ENCODE measurements at regions not wholly inside any gene's neighbourhood (a gene's known extent, or its start where the extent isn't known, plus 50 kb on each side); places are given as distances from the start of the nearest gene placed in this dataset.

DNA sequence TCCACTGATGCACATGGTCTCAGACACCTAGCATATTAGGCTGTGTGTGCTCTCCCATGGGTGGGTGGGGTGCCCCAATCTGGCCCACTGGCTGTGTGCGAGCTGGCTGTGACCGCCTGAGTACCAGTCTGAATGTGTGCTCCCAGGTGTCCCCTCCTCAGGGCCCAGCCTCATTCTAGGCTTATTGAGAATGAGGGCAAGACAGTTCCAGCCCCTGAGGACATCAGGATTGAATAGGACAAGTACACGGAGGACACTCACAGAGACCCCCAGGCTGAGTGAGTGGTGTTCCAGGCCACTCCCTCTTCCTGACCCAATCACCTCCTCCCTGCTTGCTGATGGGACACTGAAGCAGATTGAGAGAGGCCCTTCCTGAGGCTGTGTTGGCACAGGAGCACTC lies 116.1 kb upstream of the RAB6C start:
- no peak overlapping the region for H3K4me3 ChIP-seq (ENCODE audit: low read depth, low read length)
- TF ChIP-seq, protein P1, sequence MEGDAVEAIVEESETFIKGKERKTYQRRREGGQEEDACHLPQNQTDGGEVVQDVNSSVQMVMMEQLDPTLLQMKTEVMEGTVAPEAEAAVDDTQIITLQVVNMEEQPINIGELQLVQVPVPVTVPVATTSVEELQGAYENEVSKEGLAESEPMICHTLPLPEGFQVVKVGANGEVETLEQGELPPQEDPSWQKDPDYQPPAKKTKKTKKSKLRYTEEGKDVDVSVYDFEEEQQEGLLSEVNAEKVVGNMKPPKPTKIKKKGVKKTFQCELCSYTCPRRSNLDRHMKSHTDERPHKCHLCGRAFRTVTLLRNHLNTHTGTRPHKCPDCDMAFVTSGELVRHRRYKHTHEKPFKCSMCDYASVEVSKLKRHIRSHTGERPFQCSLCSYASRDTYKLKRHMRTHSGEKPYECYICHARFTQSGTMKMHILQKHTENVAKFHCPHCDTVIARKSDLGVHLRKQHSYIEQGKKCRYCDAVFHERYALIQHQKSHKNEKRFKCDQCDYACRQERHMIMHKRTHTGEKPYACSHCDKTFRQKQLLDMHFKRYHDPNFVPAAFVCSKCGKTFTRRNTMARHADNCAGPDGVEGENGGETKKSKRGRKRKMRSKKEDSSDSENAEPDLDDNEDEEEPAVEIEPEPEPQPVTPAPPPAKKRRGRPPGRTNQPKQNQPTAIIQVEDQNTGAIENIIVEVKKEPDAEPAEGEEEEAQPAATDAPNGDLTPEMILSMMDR (IDR thresholded peaks at IDR 0.05; ENCODE audit: insufficient read depth, low read length), result no peak
- no peak for DNase-seq (ENCODE audit: low read depth)

DNA sequence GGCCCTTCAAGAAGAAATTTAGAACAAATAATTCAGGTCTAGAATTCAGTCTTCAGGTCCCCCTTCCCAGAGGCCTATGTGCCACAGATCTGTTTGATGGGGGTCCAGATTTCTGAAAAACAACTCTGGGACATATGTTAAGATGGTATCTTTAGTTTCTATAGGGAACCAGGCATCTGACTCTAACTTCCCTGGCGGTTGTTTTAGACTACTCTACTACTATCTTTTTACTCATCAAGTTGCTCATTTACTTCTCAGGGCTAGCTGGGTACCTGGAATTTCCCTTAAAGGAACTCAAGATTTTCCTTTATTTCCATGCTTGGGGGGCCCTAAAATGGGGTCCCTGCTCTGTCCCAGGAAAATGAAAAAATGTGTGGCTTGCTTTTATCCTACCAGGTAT lies 114.7 kb upstream of the RAB6C start:
- TF ChIP-seq, protein P1 (IDR thresholded peaks at IDR 0.05; ENCODE audit: insufficient read depth, low read length), result no peak
- DNase-seq (ENCODE audit: low read depth), result no peak
- no peak overlapping the region for H3K4me3 ChIP-seq (ENCODE audit: low read depth, low read length)

DNA sequence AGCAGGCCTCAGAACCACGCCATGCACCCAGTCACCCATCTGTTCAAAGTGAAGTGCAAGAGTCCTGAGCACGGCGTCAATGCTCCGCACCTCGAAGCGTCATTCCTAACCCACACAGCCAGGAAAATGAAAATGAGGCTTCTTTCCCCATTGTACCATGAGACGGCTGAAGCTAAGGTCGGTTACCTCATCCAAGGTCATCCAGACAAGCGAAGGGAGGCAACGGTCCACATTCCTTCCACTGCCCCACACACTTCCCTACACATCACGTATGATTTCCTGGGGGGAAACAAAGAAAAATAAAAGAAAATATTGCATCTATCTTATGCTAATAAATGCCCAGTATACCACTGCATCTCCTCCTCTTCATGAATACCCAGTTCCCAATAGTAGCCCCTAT lies 113.5 kb upstream of the RAB6C start:
- no peak for DNase-seq (ENCODE audit: low read depth)
- TF ChIP-seq, protein P1 (IDR thresholded peaks at IDR 0.05; ENCODE audit: insufficient read depth, low read length), result no peak
- H3K4me3 ChIP-seq (ENCODE audit: low read depth, low read length), result no peak overlapping the region

DNA sequence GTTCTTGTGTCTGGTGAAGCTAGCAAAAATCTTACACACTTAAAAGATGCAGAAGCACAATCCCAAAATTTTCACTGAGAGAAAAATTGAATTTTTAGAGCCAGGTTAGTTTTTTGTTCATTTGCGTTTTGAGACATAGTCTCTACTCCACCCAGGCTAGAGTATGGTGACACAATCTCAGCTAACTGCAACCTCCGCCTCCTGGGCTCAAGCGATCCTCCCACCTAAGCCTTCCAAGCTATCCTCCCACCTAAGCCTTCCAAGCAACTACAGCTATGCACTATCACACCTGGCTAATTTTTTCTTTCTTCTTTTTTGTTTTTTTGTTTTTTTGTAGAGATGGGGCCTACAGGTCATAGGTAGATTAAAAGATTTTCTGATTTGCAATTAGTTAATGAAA lies 113.1 kb upstream of the RAB6C start:
- no peak for DNase-seq (ENCODE audit: low read depth)
- no peak overlapping the region for H3K4me3 ChIP-seq (ENCODE audit: low read depth, low read length)
- TF ChIP-seq, protein P1 (IDR thresholded peaks at IDR 0.05; ENCODE audit: insufficient read depth, low read length), result no peak

DNA sequence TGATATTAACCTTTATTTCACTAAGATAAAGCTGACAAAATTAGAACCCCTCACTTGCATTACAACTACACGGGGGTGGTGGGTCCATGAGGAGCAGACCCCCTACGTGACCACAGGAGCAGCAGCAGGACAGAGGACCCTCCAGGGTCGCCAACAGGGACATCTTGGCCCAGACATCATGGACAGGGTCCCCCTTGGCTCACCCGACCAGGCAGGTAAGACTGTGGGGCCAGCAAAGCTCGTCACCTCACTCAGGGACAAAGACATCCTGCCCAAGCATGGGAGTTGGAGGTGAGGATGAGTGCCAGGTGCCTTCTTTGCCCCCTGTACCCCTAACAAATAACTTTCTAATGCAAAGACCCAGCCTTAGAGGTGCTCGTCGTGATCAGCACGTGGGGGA lies 111.3 kb upstream of the RAB6C start:
- no peak overlapping the region for H3K4me3 ChIP-seq (ENCODE audit: low read depth, low read length)
- DNase-seq (ENCODE audit: low read depth), result no peak
- TF ChIP-seq, protein P1 (IDR thresholded peaks at IDR 0.05; ENCODE audit: insufficient read depth, low read length), result no peak

DNA sequence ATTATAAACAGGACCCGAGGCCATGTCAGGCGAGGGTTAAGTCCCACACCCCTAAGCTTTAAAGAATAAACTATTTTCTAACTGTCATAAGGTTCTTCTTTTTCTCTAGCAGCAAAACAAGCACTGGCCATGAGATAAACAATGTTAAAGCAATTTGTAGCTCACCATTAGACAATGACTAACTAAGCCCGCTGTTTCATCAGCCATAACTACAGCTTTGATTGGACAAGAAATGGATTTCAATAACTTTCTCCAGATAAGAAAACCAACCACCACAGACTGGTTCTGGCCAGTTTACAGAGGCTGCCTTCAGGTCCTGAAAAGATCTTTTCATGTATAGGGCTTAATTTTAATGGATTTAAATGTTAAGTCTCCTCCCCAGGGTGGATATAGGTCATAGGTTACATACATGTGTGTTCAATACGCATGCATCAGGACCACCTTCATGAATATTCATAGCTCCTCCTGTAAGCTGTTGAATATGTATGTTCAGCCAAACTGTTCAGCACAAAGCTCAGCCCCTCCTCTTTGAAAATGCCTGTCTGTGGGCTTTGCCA lies 108.7 kb upstream of the RAB6C start:
- peak; percentile 17 for DNase-seq (ENCODE audit: low read depth)
- TF ChIP-seq, protein P1 (IDR thresholded peaks at IDR 0.05; ENCODE audit: insufficient read depth, low read length), result no peak
- H3K4me3 ChIP-seq (ENCODE audit: low read depth, low read length), result no peak overlapping the region

DNA sequence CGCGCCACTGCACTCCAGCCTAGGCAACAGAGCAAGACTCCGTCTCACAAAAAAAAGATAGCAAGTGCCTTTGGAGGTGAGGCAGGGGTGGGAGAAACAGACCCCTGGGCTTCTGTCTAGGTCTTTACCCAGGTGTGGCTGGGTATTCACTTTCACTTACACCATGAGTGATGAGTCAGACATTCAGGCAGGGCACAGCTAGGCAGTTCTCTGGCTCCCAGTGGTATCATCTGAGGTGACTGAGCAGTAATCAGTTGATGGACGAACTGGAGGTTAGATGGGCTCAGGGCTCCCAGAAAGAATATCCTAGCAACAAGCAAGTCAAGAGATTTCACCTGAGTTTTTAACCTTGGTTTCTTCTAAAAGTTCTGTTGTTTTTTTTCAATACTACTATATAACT lies 107.0 kb upstream of the RAB6C start:
- no peak overlapping the region for H3K4me3 ChIP-seq (ENCODE audit: low read depth, low read length)
- TF ChIP-seq, protein P1 (IDR thresholded peaks at IDR 0.05; ENCODE audit: insufficient read depth, low read length), result no peak
- no peak for DNase-seq (ENCODE audit: low read depth)

All from fibroblast of the aortic adventitia (primary cell).